ENCODE measurements at regions not wholly inside any gene's neighbourhood (a gene's known extent, or its start where the extent isn't known, plus 50 kb on each side); places are given as distances from the start of the nearest gene placed in this dataset.

- H3K4me3 ChIP-seq (ENCODE audit: low read depth in 2 of 2, low read length in 1 of 2): no peak overlapping the region
- H4K20me1 ChIP-seq (ENCODE audit: insufficient read depth): no peaks in the 10 kb centered on the region
- no peaks in the 10 kb centered on the region for H3F3A ChIP-seq (replicated peaks; ENCODE audit: insufficient read depth)
- WGBS (ENCODE audit: low lambda C conversion rate): 55% methylated on average over 1 of the region's 1 CpG
- H3K27ac ChIP-seq (ENCODE audit: low read depth in 2 of 2, low read length in 1 of 2): no peak overlapping the region
- H3K36me3 ChIP-seq (replicated peaks in 1 of 2; ENCODE audit: control insufficient read depth in 1 of 2, insufficient read depth in 2 of 2, low read length in 1 of 2): no peaks in the 10 kb centered on the region
- CTCF ChIA-PET: interaction anchor here (0.6 kb wide), 1 partner anchor 52 kb away, joined by 3 read pairs; no protein-coding TSS in a partner anchor
- DNase-seq: no peak
- no peaks in the 10 kb centered on the region for H3K9me2 ChIP-seq
- H3K9me3 ChIP-seq: no peaks in the 10 kb centered on the region
- no peaks in the 10 kb centered on the region for H3K27me3 ChIP-seq (ENCODE audit: insufficient read depth)
- no peaks in the 10 kb centered on the region for H3K79me2 ChIP-seq (ENCODE audit: insufficient read depth)
- POLR2A ChIA-PET: no interaction called here
- H3K4me1 ChIP-seq (ENCODE audit: control insufficient read depth in 1 of 2, insufficient read depth in 2 of 2, low read depth in 1 of 2, low read length in 1 of 2): no peaks in the 10 kb centered on the region
- TF ChIP-seq SMC3 (IDR thresholded peaks at IDR 0.05; ENCODE audit: low read depth, low read length): no peak
- TF ChIP-seq GATA2 (CRISPR knock-in tag; IDR thresholded peaks at IDR 0.05): no peak
- TF ChIP-seq IRF3 (IDR thresholded peaks at IDR 0.05; ENCODE audit: low read depth, low read length): no peak
- TF ChIP-seq PBX3 (IDR thresholded peaks at IDR 0.05): no peak
- no peak for TF ChIP-seq USF2 (IDR thresholded peaks at IDR 0.05; ENCODE audit: borderline replicate concordance, low read depth, low read length)
- TF ChIP-seq CTCF (IDR thresholded peaks at IDR 0.05): no peak
- TF ChIP-seq FOXJ3 (CRISPR knock-in tag; IDR thresholded peaks at IDR 0.05): no peak
- TF ChIP-seq FOXM1 (IDR thresholded peaks at IDR 0.05; ENCODE audit: low read depth): no peak
- no peak for TF ChIP-seq GABPA (IDR thresholded peaks at IDR 0.05; ENCODE audit: low read depth)
- TF ChIP-seq RCOR1 (IDR thresholded peaks at IDR 0.05; ENCODE audit: low read length): no peak
- TF ChIP-seq SIN3A (IDR thresholded peaks at IDR 0.05; ENCODE audit: borderline replicate concordance, low read depth, low read length): no peak
- TF ChIP-seq USF1 (IDR thresholded peaks at IDR 0.05; ENCODE audit: borderline replicate concordance, low read depth): no peak
- no peak for TF ChIP-seq MEF2A (IDR thresholded peaks at IDR 0.05; ENCODE audit: borderline replicate concordance, low read depth)
- no peak for TF ChIP-seq JUND (IDR thresholded peaks at IDR 0.05)
- no peak for TF ChIP-seq MXI1 (IDR thresholded peaks at IDR 0.05; ENCODE audit: low read depth, low read length)
- no peak for TF ChIP-seq POLR2AphosphoS5 (IDR thresholded peaks at IDR 0.05; ENCODE audit: low read depth, low read length)
- TF ChIP-seq RAD21 (IDR thresholded peaks at IDR 0.05; ENCODE audit: low read length): no peak
- H3K4me2 ChIP-seq: no peak overlapping the region
- H3K9ac ChIP-seq: no peak overlapping the region
- no peak overlapping the region for H2AFZ ChIP-seq (ENCODE audit: low read depth)
Observed at GRCh38 chr6:154582696-154583095, 72.2 kb upstream of the CNKSR3 start.
